GM19023 (cell line): ENCODE measurements at regions not wholly inside any gene's neighbourhood (a gene's known extent, or its start where the extent isn't known, plus 50 kb on each side); places are given as distances from the start of the nearest gene placed in this dataset.

Experiments used
- ATAC-seq: cut with Tn5 transposase; IDR thresholded peaks from one replicate; pipeline ENCODE4 v1.9.1; 2021; ENCODE audit warnings: mild to moderate bottlenecking, moderate library complexity; ENCODE audit not compliant: unreplicated experiment

GRCh38 chr13:72534951-72535640, 192.3 kb downstream of the MZT1 start:
- ATAC-seq = no peak

GRCh38 chr13:72530471-72530870, 197.0 kb downstream of the MZT1 start:
- no peak for ATAC-seq

GRCh38 chr13:72527333-72527732, 200.1 kb downstream of the MZT1 start:
- ATAC-seq = no peak

GRCh38 chr13:72523593-72523992, 203.8 kb downstream of the MZT1 start:
- ATAC-seq = no peak

- ATAC-seq = no peak
Observed at GRCh38 chr13:72523049-72523448, 204.4 kb downstream of the MZT1 start.

GRCh38 chr13:72521940-72522661, 205.3 kb downstream of the MZT1 start:
- no peak for ATAC-seq

GRCh38 chr13:72514146-72514545, 213.3 kb downstream of the MZT1 start:
- ATAC-seq = no peak

GRCh38 chr13:72508392-72508791, 219.0 kb downstream of the MZT1 start:
- no peak for ATAC-seq

GRCh38 chr13:72507416-72508199, 219.8 kb downstream of the MZT1 start:
- ATAC-seq = no peak

GRCh38 chr13:72506706-72507105, 220.7 kb downstream of the MZT1 start:
- ATAC-seq = no peak

GRCh38 chr13:72505376-72505775, 222.1 kb downstream of the MZT1 start:
- ATAC-seq = no peak

- no peak for ATAC-seq
Observed at GRCh38 chr13:72504131-72504841, 223.1 kb downstream of the MZT1 start.

GRCh38 chr13:72500851-72501250, 226.6 kb downstream of the MZT1 start:
- ATAC-seq = no peak

- ATAC-seq = no peak
Observed at GRCh38 chr13:72495681-72496080, 231.7 kb downstream of the MZT1 start.

- no peak for ATAC-seq
Observed at GRCh38 chr13:72489751-72490150, 237.7 kb downstream of the MZT1 start.

GRCh38 chr13:72473321-72473720, 254.1 kb downstream of the MZT1 start:
- ATAC-seq = no peak

- no peak for ATAC-seq
Observed at GRCh38 chr13:72469906-72470305, 257.5 kb downstream of the MZT1 start.

GRCh38 chr13:72463561-72463960, 263.9 kb downstream of the MZT1 start:
- ATAC-seq = no peak

- no peak for ATAC-seq
Observed at GRCh38 chr13:72462726-72463125, 264.7 kb downstream of the MZT1 start.

- ATAC-seq = no peak
Observed at GRCh38 chr13:72462166-72462565, 265.3 kb downstream of the MZT1 start.

GRCh38 chr13:72458701-72459100, 268.7 kb downstream of the MZT1 start:
- no peak for ATAC-seq
